HG02981 (cell line): ENCODE measurements at regions not wholly inside any gene's neighbourhood (a gene's known extent, or its start where the extent isn't known, plus 50 kb on each side); places are given as distances from the start of the nearest gene placed in this dataset.

Experiments
- ATAC-seq: cut with Tn5 transposase; IDR thresholded peaks from one replicate; pipeline ENCODE4 v1.9.1; 2021; ENCODE audit warnings: mild to moderate bottlenecking, moderate library complexity; ENCODE audit not compliant: unreplicated experiment

DNA sequence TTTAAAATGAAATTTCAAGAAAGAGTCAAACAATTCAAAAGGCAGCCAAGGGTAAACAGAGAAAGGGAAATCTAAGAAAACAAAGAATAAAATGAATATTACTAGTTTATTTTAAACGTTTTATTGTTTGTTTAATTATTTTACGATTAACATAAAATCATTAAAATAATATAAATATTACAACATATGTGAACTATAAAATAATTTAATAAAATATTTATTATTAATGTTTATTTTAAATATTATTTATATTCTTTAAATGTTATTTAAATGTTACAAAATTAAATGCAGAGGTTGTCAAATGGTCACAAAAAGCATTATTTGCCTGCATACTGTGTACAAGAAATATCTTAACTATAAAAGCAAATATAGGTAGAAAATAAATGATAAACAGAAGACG, 786.7 kb upstream of the GHITM start:
- no peak for ATAC-seq

DNA sequence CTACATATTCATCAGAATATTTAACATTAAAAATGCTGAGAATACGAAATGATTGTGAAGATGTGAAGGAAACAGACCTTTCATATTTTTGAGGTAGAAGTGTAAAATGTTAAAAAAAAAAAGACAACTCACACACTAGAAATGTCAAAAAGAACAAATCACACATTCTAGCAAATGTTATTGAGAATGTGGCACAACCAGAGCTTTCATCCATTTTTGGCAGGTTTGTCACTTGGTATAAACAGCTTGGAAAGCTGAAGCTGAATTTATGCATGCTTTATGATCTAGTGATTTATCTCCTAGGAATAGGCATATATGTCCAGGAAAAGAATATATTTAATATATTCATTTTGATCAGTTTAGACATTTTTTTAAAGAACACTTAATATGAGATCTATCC, 784.9 kb upstream of the GHITM start:
- no peak for ATAC-seq

DNA sequence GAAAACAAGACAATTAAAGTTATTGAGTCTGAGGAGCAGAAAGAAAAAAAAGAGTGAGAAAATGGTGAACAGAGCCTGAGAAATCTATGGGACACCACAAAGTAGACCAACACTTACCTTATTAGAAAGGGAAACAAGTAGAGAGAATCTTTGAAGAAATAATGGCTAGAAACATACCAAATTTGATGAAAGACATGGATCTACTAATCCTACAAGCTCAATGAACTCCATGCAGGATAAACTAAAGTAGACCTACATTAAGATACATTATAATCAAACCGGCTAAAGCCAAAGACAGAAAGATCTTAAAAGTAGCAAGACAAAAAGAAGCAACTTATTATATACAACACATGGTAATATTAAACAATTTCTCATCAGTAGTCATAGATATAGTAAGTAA, 782.3 kb upstream of the GHITM start:
- no peak for ATAC-seq

DNA sequence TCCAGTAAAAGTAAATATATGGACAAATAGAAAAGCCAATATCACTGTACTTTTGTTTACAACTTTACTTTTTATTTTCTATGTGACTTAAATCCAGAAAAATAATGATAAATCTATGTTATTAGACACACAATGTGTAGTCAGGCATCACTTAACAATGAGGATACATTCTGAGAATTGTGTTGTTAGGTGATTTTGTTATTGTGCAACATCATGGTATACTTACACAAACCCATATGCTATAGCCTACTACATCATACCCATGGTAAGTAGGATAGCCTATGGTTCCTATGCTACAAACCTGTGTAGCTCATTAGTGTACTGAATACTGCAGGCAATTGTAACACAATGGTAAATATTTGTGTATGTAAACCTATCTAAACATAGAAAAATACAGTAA, 781.7 kb upstream of the GHITM start:
- ATAC-seq: no peak

DNA sequence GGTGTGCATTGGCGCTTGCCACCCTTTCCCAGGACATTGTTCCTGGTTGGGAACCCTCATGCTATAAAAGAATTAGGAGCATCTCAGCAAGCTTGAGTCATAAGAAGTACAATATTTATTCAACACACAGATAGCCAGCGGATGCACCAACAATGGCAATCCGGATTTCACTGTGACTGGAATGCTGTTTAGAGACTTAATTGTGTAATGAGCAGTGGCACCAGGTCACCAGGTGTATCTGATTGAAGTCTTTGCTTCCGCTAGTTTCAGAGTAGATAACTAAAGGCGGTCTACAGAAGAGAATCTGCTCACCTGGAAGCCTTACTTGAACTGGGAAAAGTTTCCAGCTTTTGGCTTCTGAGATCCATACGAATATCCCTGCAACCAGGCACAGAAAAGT, 772.3 kb upstream of the GHITM start:
- no peak for ATAC-seq

DNA sequence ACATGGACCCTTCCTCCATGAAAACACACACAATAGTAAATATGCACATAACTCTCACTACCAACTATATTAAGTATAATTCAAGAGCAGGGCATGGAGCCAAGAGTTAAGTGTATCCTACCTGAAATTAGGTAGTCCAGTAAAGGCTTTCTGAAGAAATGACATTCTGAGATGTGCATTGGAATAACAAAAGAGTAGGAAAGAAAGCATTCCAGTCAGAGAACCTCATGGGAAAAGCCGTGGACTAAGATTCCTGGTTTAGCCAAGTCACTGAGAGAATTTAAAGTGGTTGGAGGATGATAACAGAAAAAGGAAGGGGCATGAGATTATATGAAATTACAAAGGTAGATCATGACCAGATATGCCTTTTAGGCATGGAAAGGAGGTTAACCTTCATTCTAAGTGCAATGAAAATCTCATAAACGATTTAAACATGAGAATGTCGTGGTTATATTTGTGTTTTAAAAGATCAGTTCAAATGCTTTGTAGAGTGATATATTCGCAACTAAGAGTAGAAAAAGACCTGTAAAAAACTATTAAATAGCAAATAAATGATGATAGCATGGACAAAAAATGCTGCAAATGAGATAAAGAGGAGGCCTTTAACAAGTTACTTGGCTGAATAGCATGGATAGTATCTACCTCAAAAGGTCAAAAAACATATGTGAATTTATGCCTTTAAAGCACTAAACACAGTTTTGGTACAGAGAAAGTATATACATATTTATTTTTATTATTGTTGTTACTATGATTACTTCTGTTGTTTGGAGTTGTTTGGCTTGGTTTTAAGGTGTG, 767.4 kb upstream of the GHITM start:
- ATAC-seq: no peak

DNA sequence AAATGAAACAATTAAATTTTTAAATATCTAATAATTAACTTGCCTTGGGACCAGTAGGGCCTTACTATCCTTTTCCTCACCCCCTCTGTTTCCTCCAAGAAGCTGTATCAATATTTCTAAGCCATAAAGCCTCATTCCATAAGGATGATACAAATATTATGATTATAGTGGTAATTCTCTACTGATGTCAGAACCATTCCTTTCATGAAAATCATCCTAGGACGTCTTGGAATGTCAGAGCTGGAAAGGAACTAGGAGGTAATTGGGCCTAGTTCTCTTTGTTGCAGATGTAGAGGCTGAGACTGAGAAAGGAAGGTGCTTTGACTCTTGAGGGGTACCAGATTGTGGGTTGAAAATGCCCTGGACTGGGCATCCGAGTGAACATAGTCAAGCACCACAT, 766.7 kb upstream of the GHITM start:
- ATAC-seq: no peak

DNA sequence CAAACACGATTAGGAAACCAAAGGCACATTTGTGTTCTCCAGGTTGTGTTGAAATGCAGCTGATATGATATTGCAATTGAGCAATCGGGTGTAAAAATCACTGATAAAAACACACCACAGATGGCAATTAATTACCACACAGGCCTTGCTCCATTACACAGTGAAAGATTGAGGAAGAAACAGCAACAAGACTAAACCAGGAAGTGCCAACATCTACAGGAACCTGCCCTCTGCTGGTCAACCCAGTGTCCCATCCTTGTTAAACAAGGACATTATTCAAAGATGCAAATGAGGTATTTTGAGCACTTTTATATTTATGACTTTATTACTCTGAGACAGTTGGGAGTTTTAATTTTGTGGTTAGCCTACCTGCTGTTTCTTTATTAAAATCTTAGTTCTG, 765.6 kb upstream of the GHITM start:
- ATAC-seq: no peak

DNA sequence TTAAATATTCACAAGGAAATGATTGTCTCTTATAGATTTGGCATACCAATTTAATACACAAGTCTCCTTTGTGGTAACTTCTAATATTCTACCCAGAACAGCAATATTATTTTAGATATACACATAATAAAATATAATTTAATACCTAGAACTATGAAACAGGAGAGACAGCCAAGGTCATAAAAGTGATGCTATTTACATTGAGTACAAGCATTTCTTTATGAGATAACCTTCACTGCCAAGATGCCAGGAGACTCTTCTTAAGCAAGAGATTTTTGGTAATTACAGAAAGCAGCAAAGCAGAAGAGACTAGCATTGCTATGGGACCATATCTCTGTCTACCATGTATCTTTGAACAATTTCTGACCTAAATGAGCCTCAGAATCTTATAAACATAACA, 764.6 kb upstream of the GHITM start:
- no peak for ATAC-seq

DNA sequence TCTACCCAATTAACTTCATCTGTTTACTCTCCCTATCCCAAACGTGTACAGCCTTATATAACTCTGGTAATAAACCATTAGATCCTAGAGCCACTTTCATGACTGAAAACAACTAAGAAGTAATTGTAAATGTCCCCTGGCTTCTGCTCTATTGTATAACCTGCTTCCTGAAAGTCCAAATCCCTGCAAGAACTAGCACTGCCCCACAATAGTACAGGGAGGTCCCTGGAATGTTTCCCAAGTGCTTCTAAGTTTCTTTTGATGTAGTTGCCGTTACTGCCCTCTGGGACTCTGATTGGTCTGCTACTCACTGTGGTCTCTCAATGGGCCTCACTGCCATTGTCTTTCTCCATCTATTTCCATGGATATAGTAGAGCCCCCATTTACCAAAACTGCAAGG, 764.0 kb upstream of the GHITM start:
- ATAC-seq: no peak

DNA sequence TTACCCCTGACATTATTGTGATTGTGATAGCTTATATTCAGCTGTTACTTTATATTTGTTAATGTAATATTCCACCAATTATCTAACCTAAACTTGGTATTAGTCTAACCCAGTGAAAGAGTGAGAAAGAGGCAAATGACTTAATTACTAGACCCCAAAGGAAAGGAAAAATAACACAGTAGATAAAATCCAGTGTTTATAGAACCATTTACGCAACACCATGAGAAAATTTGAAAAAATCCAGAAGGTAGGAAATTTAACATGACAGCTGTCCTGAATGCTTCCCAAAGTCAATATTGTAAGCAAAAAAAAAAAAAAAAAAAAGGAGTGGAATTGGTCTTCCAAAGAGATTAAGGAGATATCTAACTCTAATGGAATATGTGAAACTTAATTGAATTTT, 741.5 kb upstream of the GHITM start:
- ATAC-seq: no peak

DNA sequence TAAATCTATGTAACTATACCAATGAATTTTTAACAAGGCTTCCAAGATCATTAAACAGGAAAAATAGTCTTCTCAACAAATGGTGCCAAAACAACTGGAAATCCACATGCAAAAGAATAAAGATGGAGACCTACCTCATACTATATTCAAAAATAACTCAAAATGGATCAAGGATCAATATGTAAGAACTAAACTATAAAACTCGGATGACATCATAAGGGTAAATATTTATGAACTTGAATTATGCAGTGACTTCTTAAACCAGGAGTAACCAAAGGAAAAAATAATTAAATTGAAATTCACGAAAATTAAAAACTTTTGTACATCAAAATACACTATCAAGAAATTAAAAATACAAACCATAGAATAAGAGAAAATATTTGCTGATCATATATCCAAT, 728.7 kb upstream of the GHITM start:
- ATAC-seq: no peak

DNA sequence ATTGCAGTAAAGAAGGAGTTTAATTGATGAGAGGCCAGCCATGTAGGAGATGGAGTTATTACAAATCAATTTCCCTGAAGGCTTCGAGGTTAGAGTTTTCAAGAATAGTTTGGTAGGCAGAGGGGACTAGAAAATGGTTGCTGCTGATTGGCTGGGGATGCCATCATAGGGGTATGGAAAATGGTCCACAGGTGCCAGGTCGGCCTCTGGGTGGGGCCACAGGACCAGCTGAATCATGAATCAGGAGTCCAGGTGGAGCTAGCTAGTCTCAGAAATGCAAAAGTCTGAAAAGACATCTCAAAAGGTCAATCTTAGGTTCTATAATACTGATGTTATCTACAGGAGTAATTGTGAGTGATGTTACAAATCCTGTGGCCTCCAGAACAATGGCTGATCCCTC, 714.0 kb upstream of the GHITM start:
- no peak for ATAC-seq

DNA sequence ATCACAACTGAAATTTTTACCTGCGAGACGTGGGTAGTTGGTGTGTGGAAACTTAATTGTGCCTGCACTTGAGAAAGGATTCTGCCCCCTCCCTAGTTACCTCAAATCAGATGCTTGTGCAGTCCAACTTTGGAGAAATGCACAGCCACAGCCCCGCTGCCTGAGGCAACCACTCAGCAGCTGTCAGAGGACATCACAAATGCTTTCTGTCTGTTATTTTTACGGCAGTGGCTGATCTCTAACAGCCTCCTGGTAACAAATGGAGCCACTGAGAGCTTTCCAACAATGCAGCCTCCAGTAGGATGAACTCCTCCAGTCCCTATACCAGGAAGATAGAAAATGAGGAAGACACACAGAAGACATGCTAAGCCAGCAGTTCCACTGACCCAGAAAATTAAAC, 712.2 kb upstream of the GHITM start:
- no peak for ATAC-seq

DNA sequence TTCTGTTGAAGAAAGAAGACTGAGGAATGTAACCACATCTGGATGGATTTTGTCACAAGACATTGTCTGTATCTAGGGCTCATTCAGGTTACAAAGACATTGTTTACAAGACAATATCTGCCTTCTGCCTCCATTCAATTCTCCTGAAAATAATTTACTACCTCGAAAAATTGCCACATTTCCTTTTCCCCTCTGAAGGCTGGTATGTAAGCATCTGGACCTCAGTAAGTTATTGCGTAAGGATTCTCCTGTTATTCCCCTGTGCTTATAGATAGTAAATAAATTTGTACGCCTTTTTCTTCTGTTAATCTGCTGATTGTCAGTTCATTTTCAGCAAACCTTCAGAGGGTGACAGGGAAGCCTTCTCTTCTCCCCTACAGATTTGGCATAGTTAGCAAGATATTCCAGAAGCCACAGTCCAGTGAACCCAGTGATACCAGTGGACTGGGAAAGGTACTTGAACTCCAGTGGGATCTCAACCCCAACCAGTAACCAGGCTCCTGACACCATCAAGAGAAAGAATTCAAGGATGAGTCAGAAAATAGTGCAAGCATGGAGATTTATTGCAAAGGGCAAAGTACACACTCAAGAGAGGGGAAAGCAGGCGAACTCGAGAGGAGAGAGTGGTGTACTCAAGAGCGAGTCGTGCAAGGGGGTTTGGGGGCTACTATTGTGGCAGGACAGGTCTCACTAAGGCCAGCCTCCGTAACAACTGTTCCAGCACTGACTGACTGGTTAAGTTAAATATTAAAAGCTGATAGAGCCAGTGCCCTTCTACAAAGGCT, 706.9 kb upstream of the GHITM start:
- no peak for ATAC-seq

DNA sequence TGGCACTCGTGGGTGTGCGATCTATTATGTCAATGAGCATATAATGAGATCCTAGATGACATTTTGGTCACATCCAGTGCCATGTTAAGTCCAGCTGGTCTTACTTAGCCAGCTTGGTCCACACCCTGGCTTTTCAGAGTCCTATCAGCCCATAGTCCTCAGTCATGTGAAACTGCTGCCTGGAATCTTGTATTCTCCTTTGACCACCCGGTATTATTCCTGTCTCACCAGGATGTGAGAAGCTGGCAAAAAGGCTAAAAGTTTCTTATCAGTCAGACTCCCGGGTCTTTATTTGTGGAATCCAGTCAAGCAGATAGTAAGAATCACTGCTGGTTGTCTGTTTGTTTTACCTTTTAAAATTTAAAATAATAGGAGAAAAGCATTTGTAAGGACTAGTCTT, 705.6 kb upstream of the GHITM start:
- no peak for ATAC-seq

DNA sequence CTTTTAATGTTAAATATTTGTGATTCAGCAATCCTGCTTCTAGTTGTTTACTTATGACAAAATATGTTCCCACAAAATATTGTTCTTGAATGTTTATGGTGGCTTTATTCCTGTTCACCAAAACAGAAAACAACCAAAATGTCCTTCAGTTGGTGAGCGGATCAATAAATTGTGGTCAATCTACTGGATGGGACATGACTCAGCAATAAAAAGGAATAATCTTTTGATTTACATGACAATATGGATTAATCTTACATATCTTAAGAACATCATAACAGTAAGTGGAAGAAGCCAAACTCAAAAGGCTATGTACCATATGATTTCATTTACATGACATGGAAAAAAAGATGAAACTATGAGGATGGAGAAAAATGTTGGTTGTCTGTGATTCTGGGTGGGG, 691.3 kb upstream of the GHITM start:
- no peak for ATAC-seq

DNA sequence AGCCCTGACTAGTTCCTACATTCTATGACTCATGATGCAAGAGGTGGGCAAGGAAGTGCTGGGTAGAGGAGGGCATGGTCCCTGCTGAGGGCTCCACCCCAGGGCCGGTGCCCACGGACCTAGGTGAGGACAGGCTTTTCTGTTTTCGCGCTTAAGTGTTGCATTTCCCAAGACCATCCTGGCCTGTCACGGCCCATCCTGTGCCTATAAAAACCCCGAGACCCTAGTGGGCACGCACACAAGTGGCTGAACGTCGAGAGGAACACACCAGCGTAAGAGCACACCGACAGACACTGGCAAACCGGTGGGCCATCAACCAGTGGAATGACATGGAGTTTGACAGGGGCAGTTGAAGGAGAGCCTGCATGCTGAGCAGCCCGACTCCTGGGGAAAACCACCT, 680.7 kb upstream of the GHITM start:
- ATAC-seq: no peak

DNA sequence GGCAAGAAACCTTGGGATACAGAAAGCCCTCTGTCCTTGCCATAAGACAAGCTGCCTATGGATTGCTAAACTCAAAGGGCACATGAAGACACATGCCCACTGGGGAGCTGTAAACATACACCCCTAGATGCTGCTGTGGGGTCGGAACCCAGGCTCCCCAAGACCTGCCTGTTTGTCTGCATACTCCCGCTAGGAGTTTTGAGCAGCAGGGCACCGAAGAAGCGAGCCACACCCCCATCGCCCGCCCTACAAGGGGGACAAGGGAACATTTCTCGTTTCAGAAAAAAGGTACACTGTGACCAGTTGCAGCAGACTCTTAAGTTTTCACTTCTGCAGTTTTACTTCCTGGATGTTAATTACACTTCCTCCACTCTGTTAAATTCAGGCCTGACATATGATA, 680.2 kb upstream of the GHITM start:
- ATAC-seq: no peak

DNA sequence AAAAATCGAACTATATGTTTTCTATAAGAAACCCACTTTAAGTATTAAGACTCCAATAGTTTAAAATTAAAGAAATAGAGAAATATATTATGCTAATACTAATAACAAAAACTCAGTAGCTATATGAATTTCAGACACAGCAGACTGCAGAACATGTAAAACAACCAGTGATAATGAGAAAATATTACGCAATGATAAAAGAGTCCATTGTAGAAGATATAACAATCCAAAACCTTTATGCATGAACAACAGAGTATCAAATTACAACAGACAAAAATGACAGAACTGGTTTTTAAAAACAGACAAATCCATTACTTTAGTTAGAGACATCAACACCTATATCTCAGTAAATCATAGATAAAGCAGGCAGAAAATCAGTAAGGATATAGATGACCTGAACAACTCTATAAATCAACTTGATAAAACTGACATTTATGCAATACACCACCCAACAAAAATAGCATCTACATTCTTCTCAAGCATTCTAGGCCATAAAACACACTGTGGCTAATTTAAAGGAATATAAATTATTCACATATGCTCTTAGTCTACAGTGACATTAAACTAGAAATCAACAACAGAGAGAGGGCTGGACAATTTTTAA, 669.5 kb upstream of the GHITM start:
- ATAC-seq: no peak

DNA sequence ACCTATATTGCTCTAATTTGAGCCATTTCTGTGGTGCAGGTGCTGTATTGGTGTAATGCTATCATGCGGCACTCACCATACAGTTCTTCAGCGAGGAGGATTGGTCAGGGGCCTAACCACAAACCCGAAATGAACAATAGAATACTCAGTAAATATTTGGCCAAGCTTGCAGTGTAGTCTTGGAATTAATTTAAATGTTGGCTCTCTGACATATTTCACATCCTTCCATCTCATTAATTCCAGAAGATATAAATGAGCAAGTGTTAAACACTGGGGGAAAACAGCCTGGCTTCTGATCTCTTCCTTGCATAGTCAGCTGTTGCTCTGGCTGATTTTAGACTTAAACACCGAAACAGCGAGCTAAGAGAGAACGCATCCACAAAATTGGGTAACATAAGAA, 663.1 kb upstream of the GHITM start:
- ATAC-seq: no peak

DNA sequence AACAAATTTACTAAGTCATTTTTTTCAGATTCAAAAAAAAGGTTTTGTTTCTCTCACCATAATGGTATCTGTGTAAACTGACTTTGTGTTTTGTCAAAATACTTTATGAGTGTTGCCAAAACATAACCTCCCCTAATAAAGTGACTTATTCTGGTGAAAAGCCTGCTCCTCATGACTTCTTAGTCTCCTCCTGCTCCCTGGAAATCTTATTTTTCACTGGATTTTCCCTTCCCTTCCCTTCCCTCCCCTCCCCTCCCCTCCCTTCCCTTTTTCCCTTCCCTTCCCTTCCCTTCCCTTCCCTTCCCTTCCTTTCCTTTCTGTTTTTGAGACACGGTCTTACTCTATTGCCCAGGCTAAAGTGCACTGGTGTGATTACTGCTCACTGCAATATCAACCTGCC, 650.1 kb upstream of the GHITM start:
- no peak for ATAC-seq
